ENCODE measurements at regions not wholly inside any gene's neighbourhood (a gene's known extent, or its start where the extent isn't known, plus 50 kb on each side); places are given as distances from the start of the nearest gene placed in this dataset.

- no peak for DNase-seq (ENCODE audit: extremely low spot score in 2 of 2)
- Histone ChIP-seq H3K36me3 (no peaks in the 10 kb centered on the region), H3K4me3 (no peak overlapping the region), H3K9me3 (no peaks in the 10 kb centered on the region), H3K4me1 (no peaks in the 10 kb centered on the region), H3K27me3 (no peaks in the 10 kb centered on the region), H3K27ac (no peak overlapping the region)
- TF ChIP-seq POLR2A (IDR thresholded peaks at IDR 0.05) (no peak), POLR2AphosphoS5 (IDR thresholded peaks at IDR 0.05; ENCODE audit: insufficient read depth in 1 of 2, low read depth in 1 of 2) (no peak)
- TF ChIP-seq, protein P1, sequence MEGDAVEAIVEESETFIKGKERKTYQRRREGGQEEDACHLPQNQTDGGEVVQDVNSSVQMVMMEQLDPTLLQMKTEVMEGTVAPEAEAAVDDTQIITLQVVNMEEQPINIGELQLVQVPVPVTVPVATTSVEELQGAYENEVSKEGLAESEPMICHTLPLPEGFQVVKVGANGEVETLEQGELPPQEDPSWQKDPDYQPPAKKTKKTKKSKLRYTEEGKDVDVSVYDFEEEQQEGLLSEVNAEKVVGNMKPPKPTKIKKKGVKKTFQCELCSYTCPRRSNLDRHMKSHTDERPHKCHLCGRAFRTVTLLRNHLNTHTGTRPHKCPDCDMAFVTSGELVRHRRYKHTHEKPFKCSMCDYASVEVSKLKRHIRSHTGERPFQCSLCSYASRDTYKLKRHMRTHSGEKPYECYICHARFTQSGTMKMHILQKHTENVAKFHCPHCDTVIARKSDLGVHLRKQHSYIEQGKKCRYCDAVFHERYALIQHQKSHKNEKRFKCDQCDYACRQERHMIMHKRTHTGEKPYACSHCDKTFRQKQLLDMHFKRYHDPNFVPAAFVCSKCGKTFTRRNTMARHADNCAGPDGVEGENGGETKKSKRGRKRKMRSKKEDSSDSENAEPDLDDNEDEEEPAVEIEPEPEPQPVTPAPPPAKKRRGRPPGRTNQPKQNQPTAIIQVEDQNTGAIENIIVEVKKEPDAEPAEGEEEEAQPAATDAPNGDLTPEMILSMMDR (IDR thresholded peaks at IDR 0.05): no peak
- intact Hi-C loops (cut with DNase I): no loop called here
Observed at GRCh38 chr19:57025491-57025890, 94.3 kb upstream of the USP29 start.

GRCh38 chr19:57026476-57026875, 93.3 kb upstream of the USP29 start:
- intact Hi-C loops (cut with DNase I): no loop called here
- TF ChIP-seq, protein P1 (IDR thresholded peaks at IDR 0.05): no peak
- TF ChIP-seq POLR2A (IDR thresholded peaks at IDR 0.05) (no peak), POLR2AphosphoS5 (IDR thresholded peaks at IDR 0.05; ENCODE audit: insufficient read depth in 1 of 2, low read depth in 1 of 2) (no peak)
- DNase-seq (ENCODE audit: extremely low spot score in 2 of 2): no peak
- no peaks in the 10 kb centered on the region for H3K9me3 ChIP-seq
- no peaks in the 10 kb centered on the region for H3K27me3 ChIP-seq
- no peak overlapping the region for H3K27ac ChIP-seq
- no peaks in the 10 kb centered on the region for H3K4me1 ChIP-seq
- no peaks in the 10 kb centered on the region for H3K36me3 ChIP-seq
- H3K4me3 ChIP-seq: no peak overlapping the region

DNA sequence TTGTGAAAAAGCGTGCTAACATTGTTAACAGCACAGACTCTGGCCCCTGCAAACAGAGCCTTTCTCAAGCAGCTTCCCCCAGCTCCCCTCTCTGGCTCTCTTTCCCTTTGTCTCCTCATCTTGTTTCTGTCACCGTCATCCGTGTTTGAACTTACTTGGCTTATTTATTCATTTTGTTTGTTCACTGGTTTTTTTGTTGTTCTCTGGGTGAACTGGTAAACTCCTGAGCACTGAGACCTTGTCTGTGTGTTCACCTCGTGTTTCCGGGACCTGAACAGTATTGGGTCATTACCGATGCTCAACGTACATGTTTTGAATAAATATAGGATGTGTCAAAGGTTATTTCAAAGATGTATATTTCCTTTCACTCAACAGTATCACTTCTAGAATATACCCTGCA, 92.4 kb upstream of the USP29 start:
- no peak overlapping the region for H3K27ac ChIP-seq
- H3K9me3 ChIP-seq: no peaks in the 10 kb centered on the region
- no peak for DNase-seq (ENCODE audit: extremely low spot score in 2 of 2)
- H3K36me3 ChIP-seq: no peaks in the 10 kb centered on the region
- no peak overlapping the region for H3K4me3 ChIP-seq
- TF ChIP-seq POLR2AphosphoS5 (IDR thresholded peaks at IDR 0.05; ENCODE audit: insufficient read depth in 1 of 2, low read depth in 1 of 2) (no peak), POLR2A (IDR thresholded peaks at IDR 0.05) (no peak)
- TF ChIP-seq, protein P1 (IDR thresholded peaks at IDR 0.05): no peak
- intact Hi-C loops (cut with DNase I): no loop called here
- H3K27me3 ChIP-seq: no peaks in the 10 kb centered on the region
- H3K4me1 ChIP-seq: no peaks in the 10 kb centered on the region

DNA sequence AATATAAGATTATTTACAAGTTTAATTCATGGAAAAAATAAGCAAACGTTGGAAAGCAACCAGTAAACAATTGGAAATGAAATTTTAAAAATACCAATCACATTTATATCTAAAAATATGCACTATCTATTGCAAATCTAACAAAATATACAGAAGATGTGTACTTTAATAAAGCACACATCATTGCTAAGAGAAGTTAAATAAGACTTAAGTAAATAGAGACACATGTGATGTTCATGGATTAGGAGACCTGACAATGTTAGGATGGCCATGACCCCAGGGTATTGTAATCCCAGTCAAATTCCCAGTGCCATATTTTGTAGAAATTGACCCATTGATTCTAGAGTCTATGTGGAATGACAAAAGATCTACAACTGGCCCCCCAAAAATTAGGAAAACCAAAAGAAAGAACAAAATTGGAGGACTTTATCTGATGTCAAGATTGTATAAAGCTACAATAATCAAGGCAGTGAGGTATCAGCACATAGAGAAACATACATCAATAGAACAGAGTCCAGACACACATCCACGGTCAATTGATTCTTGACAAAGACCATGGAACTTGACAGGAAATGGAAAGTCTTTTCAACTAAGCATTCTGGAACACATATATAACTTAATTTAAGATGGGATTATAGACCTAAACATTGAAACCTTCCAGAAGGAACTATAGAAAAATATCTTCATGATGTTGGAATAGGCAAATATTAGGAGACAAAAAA, 90.8 kb upstream of the USP29 start:
- DNase-seq (ENCODE audit: extremely low spot score in 2 of 2): no peak
- intact Hi-C loops (cut with DNase I): no loop called here
- TF ChIP-seq, protein P1 (IDR thresholded peaks at IDR 0.05): no peak
- TF ChIP-seq POLR2AphosphoS5 (IDR thresholded peaks at IDR 0.05; ENCODE audit: insufficient read depth in 1 of 2, low read depth in 1 of 2): no peak
- no peak for TF ChIP-seq POLR2A (IDR thresholded peaks at IDR 0.05)
- Histone ChIP-seq H3K27ac (no peak overlapping the region), H3K4me1 (no peaks in the 10 kb centered on the region), H3K27me3 (no peaks in the 10 kb centered on the region), H3K4me3 (no peak overlapping the region), H3K9me3 (no peaks in the 10 kb centered on the region), H3K36me3 (no peaks in the 10 kb centered on the region)

DNA sequence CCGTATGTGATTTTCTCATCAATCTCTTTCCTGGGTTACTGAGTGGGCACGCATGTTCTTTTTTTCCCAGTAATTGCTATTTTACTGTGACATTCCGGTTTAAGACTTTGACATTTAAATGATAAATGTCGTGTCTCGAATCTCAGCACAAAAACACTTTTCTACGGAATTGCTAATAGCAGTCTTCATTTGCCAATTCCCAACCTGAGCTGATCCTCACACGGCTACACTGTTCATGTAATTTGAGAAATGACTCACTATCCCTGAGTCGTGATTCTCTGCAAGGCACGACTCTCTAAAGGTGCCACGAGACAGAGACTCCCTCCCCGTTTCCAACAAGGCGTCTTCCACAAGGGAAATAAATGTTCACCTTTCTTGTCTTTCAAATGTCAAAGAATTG, 88.7 kb upstream of the USP29 start:
- no peaks in the 10 kb centered on the region for H3K27me3 ChIP-seq
- no peak for DNase-seq (ENCODE audit: extremely low spot score in 2 of 2)
- H3K4me3 ChIP-seq: no peak overlapping the region
- intact Hi-C loops (cut with DNase I): no loop called here
- no peaks in the 10 kb centered on the region for H3K9me3 ChIP-seq
- no peak overlapping the region for H3K27ac ChIP-seq
- no peaks in the 10 kb centered on the region for H3K4me1 ChIP-seq
- no peaks in the 10 kb centered on the region for H3K36me3 ChIP-seq
- TF ChIP-seq POLR2AphosphoS5 (IDR thresholded peaks at IDR 0.05; ENCODE audit: insufficient read depth in 1 of 2, low read depth in 1 of 2): no peak
- TF ChIP-seq, protein P1 (IDR thresholded peaks at IDR 0.05): no peak
- TF ChIP-seq POLR2A (IDR thresholded peaks at IDR 0.05): no peak
